GM12878 (cell line): ENCODE measurements at regions not wholly inside any gene's neighbourhood (a gene's known extent, or its start where the extent isn't known, plus 50 kb on each side); places are given as distances from the start of the nearest gene placed in this dataset.

Experiments used
- EZH2 ChIP-seq: IDR thresholded peaks from 2 replicates; pipeline ENCODE4 v1.6.1; 2012; ENCODE audit warnings: low read depth, mild to moderate bottlenecking, control low read depth, inconsistent platforms, low read length, borderline replicate concordance; ENCODE audit not compliant: control insufficient read depth
- MTA3 ChIP-seq: IDR thresholded peaks from 2 replicates; pipeline ENCODE4 v1.6.1; 2012; ENCODE audit warnings: low read length, inconsistent platforms, borderline replicate concordance
- NRF1 ChIP-seq: conservative IDR thresholded peaks from 2 replicates; pipeline ENCODE4 v1.6.1; 2011; ENCODE audit warnings: mild to moderate bottlenecking, low read depth, low read length, improper control_type of control experiment
- POLR2A ChIP-seq: IDR thresholded peaks from 2 replicates; pipeline ENCODE4 v1.6.1; 2011; ENCODE audit warnings: low read depth, mild to moderate bottlenecking, low read length
- POLR2AphosphoS5 ChIP-seq: IDR thresholded peaks from 2 replicates; pipeline ENCODE4 v1.6.1; 2011; ENCODE audit warnings: mild to moderate bottlenecking, low read length, inconsistent platforms
- RELA ChIP-seq: fragments of 450-650 bp; IDR thresholded peaks from 2 replicates; pipeline ENCODE4 v1.8.0; 2014; ENCODE audit warnings: borderline replicate concordance; ENCODE audit not compliant: partially characterized antibody
- RFX5 ChIP-seq: IDR thresholded peaks from 2 replicates; pipeline ENCODE4 v1.6.1; 2011; ENCODE audit warnings: low read depth, low read length, improper control_type of control experiment
- ZNF274 ChIP-seq: IDR thresholded peaks from one replicate; pipeline ENCODE4 v1.8.0; 2011; ENCODE audit not compliant: insufficient read length, insufficient read depth
- TF ChIP-seq, protein P1 (sequence below): fragments of 450-650 bp; IDR thresholded peaks from 2 replicates; pipeline ENCODE4 v1.6.1; 2018; ENCODE audit warnings: mild to moderate bottlenecking, low read depth, moderate library complexity; ENCODE audit not compliant: partially characterized antibody
- TF ChIP-seq, protein P2 (sequence below): fragments of 450-650 bp; IDR thresholded peaks from 2 replicates; pipeline ENCODE4 v1.6.1; 2016; ENCODE audit warnings: mild to moderate bottlenecking

DNA sequence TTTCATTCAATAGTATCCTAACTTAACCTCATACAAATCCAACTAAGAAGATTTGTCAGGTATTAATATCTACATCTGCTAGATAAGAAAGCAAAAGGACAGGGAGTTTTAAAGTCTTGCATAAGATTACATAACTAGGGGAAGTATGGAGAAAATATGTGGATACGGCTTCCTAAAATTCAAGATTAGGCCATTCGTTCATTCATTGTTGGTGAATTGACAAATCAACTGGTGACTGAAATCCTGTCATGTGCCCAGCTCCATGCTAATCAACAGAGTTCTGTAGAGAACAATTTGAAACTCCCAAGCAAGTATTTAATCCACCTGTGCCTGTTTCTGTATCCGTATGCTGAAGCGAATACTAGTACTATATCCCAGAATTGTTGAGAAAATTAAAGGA, 260.9 kb upstream of the USP15 start:
- TF ChIP-seq NRF1 (no peak), POLR2A (no peak), MTA3 (no peak), EZH2 (no peak), ZNF274 (no peak), RELA (no peak), RFX5 (no peak), POLR2AphosphoS5 (no peak)
- TF ChIP-seq, protein P1, sequence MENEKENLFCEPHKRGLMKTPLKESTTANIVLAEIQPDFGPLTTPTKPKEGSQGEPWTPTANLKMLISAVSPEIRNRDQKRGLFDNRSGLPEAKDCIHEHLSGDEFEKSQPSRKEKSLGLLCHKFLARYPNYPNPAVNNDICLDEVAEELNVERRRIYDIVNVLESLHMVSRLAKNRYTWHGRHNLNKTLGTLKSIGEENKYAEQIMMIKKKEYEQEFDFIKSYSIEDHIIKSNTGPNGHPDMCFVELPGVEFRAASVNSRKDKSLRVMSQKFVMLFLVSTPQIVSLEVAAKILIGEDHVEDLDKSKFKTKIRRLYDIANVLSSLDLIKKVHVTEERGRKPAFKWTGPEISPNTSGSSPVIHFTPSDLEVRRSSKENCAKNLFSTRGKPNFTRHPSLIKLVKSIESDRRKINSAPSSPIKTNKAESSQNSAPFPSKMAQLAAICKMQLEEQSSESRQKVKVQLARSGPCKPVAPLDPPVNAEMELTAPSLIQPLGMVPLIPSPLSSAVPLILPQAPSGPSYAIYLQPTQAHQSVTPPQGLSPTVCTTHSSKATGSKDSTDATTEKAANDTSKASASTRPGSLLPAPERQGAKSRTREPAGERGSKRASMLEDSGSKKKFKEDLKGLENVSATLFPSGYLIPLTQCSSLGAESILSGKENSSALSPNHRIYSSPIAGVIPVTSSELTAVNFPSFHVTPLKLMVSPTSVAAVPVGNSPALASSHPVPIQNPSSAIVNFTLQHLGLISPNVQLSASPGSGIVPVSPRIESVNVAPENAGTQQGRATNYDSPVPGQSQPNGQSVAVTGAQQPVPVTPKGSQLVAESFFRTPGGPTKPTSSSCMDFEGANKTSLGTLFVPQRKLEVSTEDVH: no peak
- TF ChIP-seq, protein P2, sequence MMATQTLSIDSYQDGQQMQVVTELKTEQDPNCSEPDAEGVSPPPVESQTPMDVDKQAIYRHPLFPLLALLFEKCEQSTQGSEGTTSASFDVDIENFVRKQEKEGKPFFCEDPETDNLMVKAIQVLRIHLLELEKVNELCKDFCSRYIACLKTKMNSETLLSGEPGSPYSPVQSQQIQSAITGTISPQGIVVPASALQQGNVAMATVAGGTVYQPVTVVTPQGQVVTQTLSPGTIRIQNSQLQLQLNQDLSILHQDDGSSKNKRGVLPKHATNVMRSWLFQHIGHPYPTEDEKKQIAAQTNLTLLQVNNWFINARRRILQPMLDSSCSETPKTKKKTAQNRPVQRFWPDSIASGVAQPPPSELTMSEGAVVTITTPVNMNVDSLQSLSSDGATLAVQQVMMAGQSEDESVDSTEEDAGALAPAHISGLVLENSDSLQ: no peak
